ENCODE measurements at regions not wholly inside any gene's neighbourhood (a gene's known extent, or its start where the extent isn't known, plus 50 kb on each side); places are given as distances from the start of the nearest gene placed in this dataset.

DNA sequence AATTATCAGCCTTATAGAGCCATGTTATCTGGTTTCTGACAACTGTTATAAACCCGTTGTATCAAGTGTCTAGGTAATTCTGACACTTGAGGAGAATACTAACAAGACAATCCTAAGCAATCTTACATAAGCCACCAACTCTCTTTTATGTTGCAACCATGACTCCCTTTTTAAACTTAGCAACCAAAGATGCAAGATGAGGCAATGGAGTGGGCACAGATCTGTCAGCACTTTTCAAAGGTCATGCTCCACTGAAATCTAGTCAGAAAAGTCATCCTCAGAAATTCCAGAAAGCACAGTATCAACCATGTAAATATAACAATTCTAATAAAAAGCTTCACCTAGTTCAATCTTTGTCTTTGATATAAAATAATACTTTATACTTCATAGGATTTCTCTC is 77.0 kb upstream of the SEMA3A start:
- no peak for DNase-seq

DNA sequence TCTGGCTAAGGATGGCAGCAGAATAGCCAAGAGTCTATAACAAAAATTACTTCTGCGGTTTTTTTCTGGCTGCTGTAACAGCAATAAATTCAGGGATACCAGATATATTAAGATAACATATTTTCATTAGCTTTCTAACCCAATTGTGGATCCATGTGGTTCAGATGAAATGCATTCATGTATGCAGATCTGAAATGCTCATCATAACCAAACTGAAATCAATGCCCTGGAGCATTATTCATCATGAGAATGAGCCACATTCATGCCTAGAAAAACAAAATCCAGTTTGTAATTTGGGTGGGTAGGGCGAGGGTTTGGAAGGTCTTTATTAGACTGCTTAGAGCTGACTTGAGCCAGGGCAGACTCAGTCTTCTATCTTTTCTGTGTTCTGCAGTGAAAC is 69.8 kb upstream of the SEMA3A start:
- DNase-seq, result no peak

GRCh38 chr7:84263106-84263505 is 68.5 kb upstream of the SEMA3A start:
- no peak for DNase-seq

GRCh38 chr7:84261509-84261908 is 66.9 kb upstream of the SEMA3A start:
- DNase-seq, result no peak

DNA sequence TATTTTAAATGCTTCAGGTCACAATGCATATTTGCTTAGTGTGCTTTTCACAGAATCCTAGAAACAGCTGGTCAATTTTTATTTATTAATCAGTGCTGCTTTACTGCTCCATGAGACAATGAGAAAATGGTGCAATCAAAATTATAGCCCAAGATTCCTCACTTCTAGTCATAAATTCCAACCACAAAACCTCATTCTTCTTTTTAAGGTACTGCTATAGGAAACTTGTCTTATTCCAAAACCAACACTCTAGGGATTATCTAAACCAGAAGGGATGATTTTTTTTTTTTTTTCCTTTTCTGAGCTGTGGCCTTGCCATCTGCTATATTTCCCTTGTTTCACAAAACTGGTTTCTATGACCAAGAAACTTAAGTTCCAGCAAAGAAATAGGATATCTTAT is 64.0 kb upstream of the SEMA3A start:
- DNase-seq, result no peak

- DNase-seq, result no peak
These were observed 62.0 kb upstream of the SEMA3A start for GRCh38 chr7:84256571-84256971.

DNA sequence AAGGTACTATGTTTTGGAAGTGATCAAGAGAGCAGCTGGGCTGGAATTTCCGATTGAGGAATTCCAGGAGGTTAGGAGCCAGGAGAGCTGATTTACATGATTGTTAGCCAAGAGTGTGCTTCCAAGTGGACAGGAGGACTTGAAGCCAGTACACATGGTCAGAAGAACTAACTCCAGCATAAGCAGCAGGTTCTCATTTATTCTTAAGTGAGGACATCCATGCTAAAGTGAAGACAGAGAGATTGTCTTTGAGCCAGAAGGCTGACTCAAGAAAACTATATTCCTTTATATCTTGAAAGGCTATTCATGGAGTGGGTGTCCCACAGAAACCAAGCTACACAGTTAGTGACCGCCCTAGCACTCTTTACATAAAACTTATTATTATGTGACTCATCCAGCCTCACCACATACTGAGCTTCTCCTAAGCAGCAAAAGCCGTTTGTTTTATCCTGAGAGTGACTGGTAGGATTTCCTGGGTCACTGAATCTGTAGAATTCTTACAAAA is 56.7 kb upstream of the SEMA3A start:
- no peak for DNase-seq

GRCh38 chr7:84250452-84250851 is 55.9 kb upstream of the SEMA3A start:
- DNase-seq, result no peak

GRCh38 chr7:84249656-84250055 is 55.1 kb upstream of the SEMA3A start:
- peak; percentile 7 for DNase-seq

- no peak for DNase-seq
These were observed 54.3 kb upstream of the SEMA3A start for GRCh38 chr7:84248843-84249242.

DNA sequence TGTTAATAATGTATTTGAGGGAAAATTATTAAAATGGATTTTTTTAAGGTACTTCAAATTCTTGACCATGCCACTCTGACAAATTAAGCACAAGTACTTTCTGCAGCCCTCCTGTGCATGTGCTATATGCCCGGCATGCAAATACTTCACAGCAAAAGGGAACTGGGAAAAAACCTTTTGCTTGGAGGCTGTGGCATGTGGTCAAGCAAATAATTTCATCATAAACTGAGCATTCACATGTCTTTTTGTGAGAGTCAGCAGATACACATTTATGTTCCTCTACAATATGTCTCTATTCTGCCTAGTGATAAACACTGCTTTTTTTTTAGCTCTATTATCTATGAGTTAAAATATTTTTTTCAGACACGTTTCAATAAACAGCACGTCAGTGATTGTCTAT is 53.7 kb upstream of the SEMA3A start:
- DNase-seq, result peak; percentile 10

- no peak for DNase-seq
These were observed 53.0 kb upstream of the SEMA3A start for GRCh38 chr7:84247591-84247990.

GRCh38 chr7:84245835-84246234 is 51.2 kb upstream of the SEMA3A start:
- DNase-seq, result no peak

Measured in hematopoietic multipotent progenitor cell treated with erythropoietin and hydrocortisone succinate and interleukin-3 and kit ligand, for 6 days (in vitro differentiated cells).